ENCODE measurements at regions not wholly inside any gene's neighbourhood (a gene's known extent, or its start where the extent isn't known, plus 50 kb on each side); places are given as distances from the start of the nearest gene placed in this dataset.

DNA sequence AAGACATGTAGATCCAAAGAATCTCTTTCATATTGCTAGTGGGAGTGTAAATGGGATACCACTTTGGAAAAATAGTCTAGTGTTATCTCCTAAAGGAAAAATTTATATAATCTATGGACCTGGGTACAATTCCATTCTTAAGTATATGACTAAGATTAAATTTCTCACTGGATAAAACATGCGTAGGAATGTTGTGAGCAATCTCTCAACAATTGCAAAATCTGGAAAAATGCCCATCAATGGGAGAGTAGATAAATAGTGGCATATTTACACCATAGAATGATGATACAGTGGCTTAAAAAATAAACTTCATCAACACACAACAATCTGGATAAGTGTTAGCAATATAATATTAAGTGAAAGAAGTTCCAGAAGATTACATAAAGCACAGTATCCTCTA, 469.5 kb downstream of the MAN2A1 start:
- Mint-ChIP-seq H3K9me3 (no peaks in the 10 kb centered on the region), H3K27ac (no peak overlapping the region), H3K4me3 (no peak overlapping the region), H3K4me1 (no peaks in the 10 kb centered on the region), H3K27me3 (no peaks in the 10 kb centered on the region), H3K36me3 (no peaks in the 10 kb centered on the region)
- no peak for ATAC-seq (ENCODE audit: low read depth)
- DNase-seq (ENCODE audit: low spot score in 2 of 2) = no peak

DNA sequence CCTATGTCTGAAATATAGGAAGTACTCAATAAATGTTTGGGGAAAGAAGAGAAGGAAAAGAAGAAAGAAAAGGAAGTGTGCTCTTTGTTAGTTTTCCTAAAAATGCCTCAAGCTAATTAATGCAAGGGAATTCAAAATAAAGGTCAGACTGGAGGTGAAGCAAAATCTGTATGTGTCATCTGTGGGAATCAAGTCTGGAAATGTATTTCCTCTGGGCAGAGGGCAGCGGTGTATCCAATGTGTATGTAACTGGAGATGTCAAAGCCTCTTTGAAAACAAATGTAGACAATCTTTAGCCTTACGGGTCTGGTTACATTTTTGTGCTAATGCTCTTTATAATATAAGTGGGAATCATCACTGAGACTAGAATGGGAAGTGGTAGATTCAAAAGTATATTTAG, 471.4 kb downstream of the MAN2A1 start:
- no peak overlapping the region for H3K4me3 Mint-ChIP-seq
- no peak for DNase-seq (ENCODE audit: low spot score in 2 of 2)
- H3K27me3 Mint-ChIP-seq = no peaks in the 10 kb centered on the region
- no peak overlapping the region for H3K27ac Mint-ChIP-seq
- no peak for ATAC-seq (ENCODE audit: low read depth)
- no peaks in the 10 kb centered on the region for H3K9me3 Mint-ChIP-seq
- H3K4me1 Mint-ChIP-seq = no peaks in the 10 kb centered on the region
- no peaks in the 10 kb centered on the region for H3K36me3 Mint-ChIP-seq

DNA sequence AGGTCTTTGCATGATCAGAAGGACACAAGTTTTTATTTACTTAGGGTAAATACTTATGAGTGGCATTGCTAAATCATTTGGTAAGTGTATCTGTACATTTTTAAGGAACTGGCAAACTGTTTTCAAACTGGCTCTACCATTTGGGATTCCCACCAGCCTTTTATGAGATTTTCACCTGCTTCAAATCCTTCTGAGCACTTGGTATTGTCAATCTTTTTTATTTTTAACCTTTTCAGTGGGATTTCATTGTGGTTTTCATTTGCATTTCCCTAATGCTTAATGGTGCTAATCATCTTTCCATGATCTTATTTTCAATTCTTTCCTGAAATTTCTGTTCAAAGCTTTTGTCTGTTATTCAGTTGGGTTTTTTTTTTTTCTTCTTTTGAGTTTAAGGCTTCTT, 475.6 kb downstream of the MAN2A1 start:
- Mint-ChIP-seq H3K9me3 (no peaks in the 10 kb centered on the region), H3K4me3 (no peak overlapping the region), H3K27ac (no peak overlapping the region), H3K36me3 (no peaks in the 10 kb centered on the region), H3K27me3 (no peaks in the 10 kb centered on the region), H3K4me1 (no peaks in the 10 kb centered on the region)
- DNase-seq (ENCODE audit: low spot score in 2 of 2) (no peak), ATAC-seq (ENCODE audit: low read depth) (no peak)

DNA sequence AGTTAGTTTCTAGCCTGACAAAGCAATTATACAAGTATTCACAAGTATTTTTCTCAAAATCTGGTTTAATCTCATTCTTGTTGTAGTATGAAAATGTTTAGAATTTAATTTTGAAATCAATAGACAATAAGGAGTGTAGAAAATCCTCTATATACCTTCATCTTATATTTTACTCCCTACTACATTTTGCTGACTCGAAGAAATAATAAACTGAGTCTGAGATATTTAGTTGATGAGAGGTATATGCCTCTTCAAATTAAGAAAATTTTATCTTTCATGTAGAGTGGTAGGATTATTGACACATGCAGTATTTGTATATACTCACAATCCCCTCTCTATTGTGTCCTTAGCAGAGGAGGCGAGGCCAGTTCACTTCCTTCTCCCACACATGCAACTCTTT, 477.7 kb downstream of the MAN2A1 start:
- no peak for DNase-seq (ENCODE audit: low spot score in 2 of 2)
- Mint-ChIP-seq H3K27ac (no peak overlapping the region), H3K4me1 (no peaks in the 10 kb centered on the region), H3K9me3 (peaks cover 6% of the 10 kb centered on the region), H3K4me3 (no peak overlapping the region), H3K36me3 (no peaks in the 10 kb centered on the region), H3K27me3 (no peaks in the 10 kb centered on the region)
- no peak for ATAC-seq (ENCODE audit: low read depth)

DNA sequence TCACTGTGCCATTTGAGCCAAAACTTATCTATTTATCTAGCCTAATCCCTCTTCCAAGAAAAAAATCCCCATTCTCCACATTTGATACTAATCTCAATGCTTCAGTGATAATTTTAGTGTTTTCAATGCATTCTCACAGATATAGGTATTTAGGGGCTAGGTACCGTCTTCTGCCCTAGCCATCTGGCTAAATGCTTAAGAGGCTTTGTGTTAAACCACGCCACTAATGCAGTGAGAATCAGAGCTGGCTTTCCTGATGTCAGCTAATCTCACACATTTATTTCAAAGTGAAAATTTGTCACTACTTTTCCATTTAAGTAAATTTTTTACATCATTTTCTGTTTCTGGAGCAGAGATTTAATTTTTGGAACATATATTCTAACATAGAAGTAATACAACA, 479.7 kb downstream of the MAN2A1 start:
- ATAC-seq (ENCODE audit: low read depth) (no peak), DNase-seq (ENCODE audit: low spot score in 2 of 2) (no peak)
- Mint-ChIP-seq H3K27ac (no peak overlapping the region), H3K27me3 (no peaks in the 10 kb centered on the region), H3K36me3 (no peaks in the 10 kb centered on the region), H3K4me3 (no peak overlapping the region), H3K9me3 (peaks cover 8% of the 10 kb centered on the region), H3K4me1 (no peaks in the 10 kb centered on the region)

DNA sequence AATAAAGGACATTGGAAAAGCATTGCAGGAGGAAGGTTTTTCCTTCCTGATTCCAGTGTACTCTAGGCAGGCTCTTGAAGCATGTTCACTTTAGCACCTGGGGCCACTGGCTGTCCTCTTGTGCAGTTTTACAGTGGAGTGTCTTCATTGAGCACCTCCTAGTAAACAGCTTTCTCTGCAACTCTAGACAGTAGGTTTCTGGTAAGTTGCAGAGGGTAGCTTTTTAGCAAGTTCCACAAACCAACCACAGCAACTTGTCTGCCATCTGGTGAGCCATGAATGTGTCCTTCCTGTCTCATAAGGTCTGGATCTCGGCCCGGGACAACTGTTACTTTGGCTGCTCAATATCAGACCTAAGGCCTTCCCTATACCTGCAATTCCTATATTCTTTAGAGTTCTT, 488.0 kb downstream of the MAN2A1 start:
- H3K27ac Mint-ChIP-seq = no peak overlapping the region
- ATAC-seq (ENCODE audit: low read depth) (no peak), DNase-seq (ENCODE audit: low spot score in 2 of 2) (no peak)
- H3K36me3 Mint-ChIP-seq = no peaks in the 10 kb centered on the region
- no peaks in the 10 kb centered on the region for H3K4me1 Mint-ChIP-seq
- no peak overlapping the region for H3K4me3 Mint-ChIP-seq
- H3K27me3 Mint-ChIP-seq = no peaks in the 10 kb centered on the region
- H3K9me3 Mint-ChIP-seq = peaks cover 4% of the 10 kb centered on the region

DNA sequence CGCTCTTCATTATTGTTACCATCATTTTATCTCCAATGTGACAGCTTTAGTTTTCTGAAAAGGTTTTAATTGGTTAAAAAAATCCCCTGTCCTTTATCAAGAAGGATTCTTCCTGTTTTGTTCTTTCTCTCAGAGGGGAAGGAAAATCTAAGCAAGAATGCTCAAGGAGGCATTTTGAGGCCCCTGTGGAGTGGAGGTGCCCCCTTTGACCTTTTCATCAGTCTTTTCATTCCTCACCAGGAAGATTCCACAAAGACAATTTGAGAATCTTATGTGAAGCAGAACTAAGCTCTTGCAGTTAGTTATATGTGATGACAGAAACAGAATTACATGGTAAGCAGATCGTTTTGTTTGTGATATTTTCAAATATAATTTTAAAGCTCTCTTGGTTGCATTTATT, 489.6 kb downstream of the MAN2A1 start:
- Mint-ChIP-seq H3K4me1 (no peaks in the 10 kb centered on the region), H3K36me3 (no peaks in the 10 kb centered on the region), H3K4me3 (no peak overlapping the region), H3K27ac (no peak overlapping the region), H3K27me3 (no peaks in the 10 kb centered on the region), H3K9me3 (peaks cover 6% of the 10 kb centered on the region)
- ATAC-seq (ENCODE audit: low read depth) (no peak), DNase-seq (ENCODE audit: low spot score in 2 of 2) (no peak)

DNA sequence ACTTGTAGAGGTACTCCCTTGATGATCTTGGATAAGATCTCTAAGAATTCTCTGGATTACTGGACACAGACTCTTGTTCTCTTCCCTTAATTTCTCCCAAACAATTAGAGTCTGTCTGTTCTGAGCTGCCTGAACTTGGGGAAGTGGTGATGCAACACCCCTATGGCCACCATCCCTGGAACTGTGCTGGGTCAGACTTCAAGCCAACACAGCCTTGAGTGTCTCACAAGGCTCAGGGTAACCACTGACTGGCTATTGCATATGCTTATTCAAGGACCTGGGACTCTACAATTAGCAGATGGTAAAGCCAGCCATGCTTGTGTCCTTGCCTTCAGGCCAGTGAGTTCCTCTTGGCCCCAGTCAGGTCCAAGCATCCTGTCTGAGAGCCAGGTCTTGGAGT, 504.5 kb downstream of the MAN2A1 start:
- Mint-ChIP-seq H3K4me3 (no peak overlapping the region), H3K27me3 (peaks cover 1% of the 10 kb centered on the region)

DNA sequence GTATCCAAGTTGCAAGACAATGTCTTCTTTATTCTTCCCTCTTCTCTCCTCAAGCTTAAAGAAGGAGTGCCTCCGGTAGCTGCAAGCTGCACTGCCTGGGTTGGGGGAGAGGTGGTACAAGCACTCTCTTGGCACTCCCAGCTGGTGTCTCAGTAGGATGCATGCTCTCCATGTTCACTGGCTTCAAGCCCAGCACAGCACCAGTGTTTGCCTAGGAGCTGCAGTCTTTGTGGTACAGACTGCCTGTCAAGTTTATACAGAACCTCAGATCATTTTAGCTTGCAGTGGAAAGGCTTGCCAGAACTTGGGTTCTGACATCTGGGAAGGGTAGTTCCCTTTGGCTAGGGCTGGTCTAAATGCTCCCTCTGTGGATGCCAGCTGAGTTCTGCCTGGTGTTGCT, 505.6 kb downstream of the MAN2A1 start:
- no peak for ATAC-seq (ENCODE audit: low read depth)
- Mint-ChIP-seq H3K9me3 (peaks cover 2% of the 10 kb centered on the region), H3K4me1 (no peaks in the 10 kb centered on the region), H3K4me3 (no peak overlapping the region), H3K36me3 (no peaks in the 10 kb centered on the region), H3K27ac (no peak overlapping the region), H3K27me3 (peaks cover 1% of the 10 kb centered on the region)
- no peak for DNase-seq (ENCODE audit: low spot score in 2 of 2)

More for the DNA sequence above, 504.5 kb downstream of the MAN2A1 start:
- Mint-ChIP-seq H3K4me1 (no peaks in the 10 kb centered on the region), H3K9me3 (no peaks in the 10 kb centered on the region), H3K27ac (no peak overlapping the region), H3K36me3 (no peaks in the 10 kb centered on the region)
- ATAC-seq (ENCODE audit: low read depth) (no peak), DNase-seq (ENCODE audit: low spot score in 2 of 2) (no peak)

DNA sequence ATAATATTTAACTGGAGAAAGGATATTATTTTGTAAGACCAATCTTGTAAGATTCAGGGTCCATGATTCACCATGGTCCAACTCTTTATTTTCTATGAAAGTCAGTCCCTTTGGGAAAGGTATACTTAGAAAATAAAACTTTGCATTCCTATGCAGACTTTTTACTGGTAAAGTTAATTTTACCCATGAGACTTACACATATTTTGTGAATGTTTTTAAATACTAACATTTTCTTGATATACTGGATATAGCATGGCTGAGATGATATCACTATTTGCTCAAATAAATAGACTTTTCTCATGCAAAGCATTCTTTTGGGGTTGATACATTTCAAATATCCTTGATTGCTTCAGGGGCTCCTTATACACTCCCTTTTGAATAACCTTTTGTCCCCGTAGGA, 512.1 kb downstream of the MAN2A1 start:
- DNase-seq (ENCODE audit: low spot score in 2 of 2) = no peak
- no peaks in the 10 kb centered on the region for H3K4me1 Mint-ChIP-seq

DNA sequence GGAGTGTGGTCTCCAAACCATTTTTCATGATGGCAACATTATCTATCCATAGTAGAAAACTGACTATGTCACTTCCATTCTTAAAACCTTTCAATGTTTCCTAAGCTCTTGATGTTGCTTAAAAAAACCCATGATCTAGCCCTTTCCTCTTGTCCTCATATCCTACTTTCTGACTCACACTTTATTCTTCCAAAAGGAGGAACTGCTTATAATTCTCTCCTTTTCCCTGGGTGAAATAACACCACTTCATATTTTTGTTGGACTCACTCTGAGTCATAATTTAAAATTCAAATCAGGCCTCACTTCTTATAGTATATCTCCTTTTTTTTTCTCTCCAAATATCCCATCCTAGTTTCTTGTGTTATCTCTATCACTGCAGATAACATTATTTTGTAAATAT, 513.9 kb downstream of the MAN2A1 start:
- Mint-ChIP-seq H3K4me3 (no peak overlapping the region), H3K27me3 (no peaks in the 10 kb centered on the region), H3K27ac (no peak overlapping the region), H3K4me1 (no peaks in the 10 kb centered on the region), H3K36me3 (no peaks in the 10 kb centered on the region), H3K9me3 (peaks cover 4% of the 10 kb centered on the region)
- DNase-seq (ENCODE audit: low spot score in 2 of 2) = no peak
- no peak for ATAC-seq (ENCODE audit: low read depth)

More for the DNA sequence above, 512.1 kb downstream of the MAN2A1 start:
- Mint-ChIP-seq H3K27ac (no peak overlapping the region), H3K9me3 (peaks cover 4% of the 10 kb centered on the region), H3K27me3 (no peaks in the 10 kb centered on the region), H3K36me3 (no peaks in the 10 kb centered on the region), H3K4me3 (no peak overlapping the region)
- no peak for ATAC-seq (ENCODE audit: low read depth)

DNA sequence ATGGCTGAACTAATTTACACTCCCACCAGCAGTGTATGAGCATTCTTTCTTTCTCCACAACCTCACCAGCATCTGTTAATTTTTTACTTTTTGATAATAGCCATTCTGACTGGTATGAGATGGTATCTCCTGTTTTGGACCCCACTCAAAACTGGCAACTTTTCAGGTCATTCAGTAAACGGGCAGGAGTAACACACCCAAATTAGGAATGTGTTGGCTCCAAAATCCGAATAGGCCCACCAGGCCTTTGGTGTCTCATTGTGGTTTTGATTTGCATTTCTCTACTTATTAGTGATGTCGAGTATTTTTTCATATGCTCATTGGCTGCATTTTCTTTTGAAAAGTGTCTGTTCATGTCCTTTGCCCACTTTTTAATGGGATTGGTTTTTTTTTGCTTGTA, 517.1 kb downstream of the TMEM232 start:
- H3K9me3 Mint-ChIP-seq = peaks cover 3% of the 10 kb centered on the region
- no peaks in the 10 kb centered on the region for H3K36me3 Mint-ChIP-seq
- ATAC-seq (ENCODE audit: low read depth) (no peak), DNase-seq (ENCODE audit: low spot score in 2 of 2) (no peak)
- H3K27ac Mint-ChIP-seq = no peak overlapping the region
- no peak overlapping the region for H3K4me3 Mint-ChIP-seq
- no peaks in the 10 kb centered on the region for H3K27me3 Mint-ChIP-seq
- H3K4me1 Mint-ChIP-seq = no peaks in the 10 kb centered on the region

DNA sequence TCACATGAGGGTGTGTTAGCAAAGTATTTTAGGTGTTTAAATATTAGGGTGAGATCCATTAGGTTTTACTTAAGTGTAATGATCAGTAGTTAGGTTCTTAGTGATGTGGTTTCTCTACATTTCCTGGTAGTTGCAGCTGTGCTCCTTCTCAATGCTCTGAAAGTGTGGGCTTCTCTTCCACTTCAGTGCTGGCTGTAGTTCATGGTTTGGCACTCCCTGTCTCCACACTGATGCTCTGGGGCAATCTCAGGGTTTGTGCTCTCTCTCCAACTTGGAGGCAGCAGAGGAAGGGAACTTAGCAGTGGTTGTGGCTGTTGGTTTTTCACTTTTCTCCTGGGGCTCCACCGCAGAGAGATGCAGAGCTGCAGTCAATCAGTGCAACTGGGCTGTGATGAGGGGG, 507.5 kb downstream of the TMEM232 start:
- Mint-ChIP-seq H3K4me1 (no peaks in the 10 kb centered on the region), H3K4me3 (no peak overlapping the region), H3K36me3 (peaks cover 1% of the 10 kb centered on the region), H3K27ac (no peak overlapping the region), H3K27me3 (no peaks in the 10 kb centered on the region), H3K9me3 (peaks cover 16% of the 10 kb centered on the region)
- ATAC-seq (ENCODE audit: low read depth) (no peak), DNase-seq (ENCODE audit: low spot score in 2 of 2) (no peak)

DNA sequence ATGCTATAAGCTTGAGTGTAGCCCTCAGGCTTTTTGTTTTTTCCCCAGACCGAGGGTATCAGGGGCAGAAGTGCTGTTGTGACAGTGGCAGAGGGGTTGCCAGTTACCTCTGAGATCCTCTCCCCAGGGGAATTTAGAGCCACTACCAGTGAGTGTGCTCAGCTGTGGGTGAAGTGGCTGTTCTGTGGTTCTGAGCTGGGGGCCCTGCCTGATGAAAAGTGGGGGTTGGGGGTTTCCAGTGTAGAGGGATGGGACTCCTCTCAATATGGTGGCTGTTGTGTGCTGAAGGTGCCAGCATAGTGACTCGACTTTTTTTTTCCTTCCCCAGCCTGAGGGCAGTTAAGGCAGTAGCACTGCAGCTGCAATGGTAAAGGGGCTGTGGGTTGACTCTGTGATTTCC, 506.7 kb downstream of the TMEM232 start:
- ATAC-seq (ENCODE audit: low read depth) (no peak), DNase-seq (ENCODE audit: low spot score in 2 of 2) (no peak)
- Mint-ChIP-seq H3K4me3 (no peak overlapping the region), H3K27me3 (no peaks in the 10 kb centered on the region), H3K9me3 (peaks cover 16% of the 10 kb centered on the region), H3K4me1 (no peaks in the 10 kb centered on the region), H3K27ac (no peak overlapping the region), H3K36me3 (peaks cover 1% of the 10 kb centered on the region)

DNA sequence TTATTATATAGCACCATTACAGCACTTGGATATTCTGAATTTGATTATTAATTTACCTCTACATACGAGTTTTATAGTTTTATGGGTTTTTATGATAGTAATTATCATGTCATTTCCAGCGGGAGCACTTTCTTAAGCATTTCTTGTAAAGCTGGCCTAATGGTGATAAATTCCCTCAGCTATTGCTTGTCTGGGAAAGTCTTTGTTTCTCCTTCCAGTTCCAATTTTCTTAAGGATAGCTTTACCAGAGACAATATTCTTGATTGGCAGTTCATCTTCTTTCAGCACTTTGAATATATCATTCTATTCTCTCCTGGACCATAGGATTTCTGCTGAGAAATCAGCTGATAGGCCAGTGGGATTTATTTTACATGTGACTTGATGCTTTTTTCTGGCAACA, 505.4 kb downstream of the TMEM232 start:
- Mint-ChIP-seq H3K27ac (no peak overlapping the region), H3K36me3 (peaks cover 1% of the 10 kb centered on the region), H3K27me3 (no peaks in the 10 kb centered on the region), H3K9me3 (peaks cover 15% of the 10 kb centered on the region), H3K4me1 (no peaks in the 10 kb centered on the region), H3K4me3 (no peak overlapping the region)
- no peak for DNase-seq (ENCODE audit: low spot score in 2 of 2)
- no peak for ATAC-seq (ENCODE audit: low read depth)

DNA sequence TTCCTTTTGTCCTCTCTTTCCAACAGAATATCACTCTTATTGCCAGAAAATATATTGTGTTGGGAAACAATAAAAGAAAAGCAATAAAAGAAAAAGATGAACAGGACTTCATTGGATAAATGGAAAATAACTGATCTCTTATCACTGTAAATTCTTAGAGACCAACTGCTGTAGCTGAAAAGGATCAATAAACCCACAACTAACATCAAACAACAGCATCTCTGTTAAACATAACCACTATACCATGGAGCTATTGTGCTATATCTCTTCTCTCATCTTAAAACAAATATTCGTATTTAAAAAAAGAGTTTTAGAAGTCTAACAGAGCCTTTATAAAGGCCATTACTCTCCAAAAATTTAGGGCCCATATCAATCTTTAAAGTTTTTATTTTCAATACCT, 502.4 kb downstream of the TMEM232 start:
- no peaks in the 10 kb centered on the region for H3K27me3 Mint-ChIP-seq
- DNase-seq (ENCODE audit: low spot score in 2 of 2) = no peak
- H3K36me3 Mint-ChIP-seq = no peaks in the 10 kb centered on the region
- ATAC-seq (ENCODE audit: low read depth) = no peak
- H3K27ac Mint-ChIP-seq = no peak overlapping the region
- peaks cover 11% of the 10 kb centered on the region for H3K9me3 Mint-ChIP-seq
- H3K4me3 Mint-ChIP-seq = no peak overlapping the region
- H3K4me1 Mint-ChIP-seq = no peaks in the 10 kb centered on the region

All from memory B cell (primary cell).